HL-60 (cell line): ENCODE measurements at regions not wholly inside any gene's neighbourhood (a gene's known extent, or its start where the extent isn't known, plus 50 kb on each side); places are given as distances from the start of the nearest gene placed in this dataset.

Experiments
- CTCF ChIP-seq: IDR thresholded peaks from one replicate; pipeline ENCODE4 v1.5.1; 2011; ENCODE audit warnings: low read length, control low read depth, inconsistent platforms; ENCODE audit not compliant: insufficient read depth
- GABPA ChIP-seq: IDR thresholded peaks from 2 replicates; pipeline ENCODE4 v1.6.1; 2012; ENCODE audit warnings: low read depth

GRCh38 chr2:7773362-7774360, 856.4 kb downstream of the RNF144A start:
- TF ChIP-seq CTCF (no peak), GABPA (peak; percentile 61; the same call in 1 of the 2 replicates)
